PC-9 (cell line): ENCODE measurements at regions not wholly inside any gene's neighbourhood (a gene's known extent, or its start where the extent isn't known, plus 50 kb on each side); places are given as distances from the start of the nearest gene placed in this dataset.

Experiments used
- BruUV-seq: library from RNA; stranded (reverse); fragments of 400-500 nt; replicated peaks from 2 replicates; lab custom pipeline; 2021; lab: Mats Ljungman, UMichigan
- CTCF ChIA-PET: fragments of 300-600 bp; sonication (Branson Sonifier 250); formaldehyde crosslinking; loops from one replicate; lab custom pipeline; 2022; ENCODE audit warnings: antibody characterized with exemption; lab: Charles Lee
- POLR2A ChIA-PET: fragments of 300-600 bp; sonication (Branson Sonifier 250); formaldehyde crosslinking; loops from one replicate; lab custom pipeline; 2022; ENCODE audit warnings: antibody characterized with exemption; ENCODE audit not compliant: unreplicated experiment; lab: Charles Lee
- DNase-seq, 2 experiments: peaks; one replicate each; pipeline versions ENCODE4 v3.0.0 to v3.0.0-alpha.2; 2015 to 2022; ENCODE audit warnings: mixed read lengths in 1 of 2
- H2AFZ ChIP-seq: fragments of 200-600 bp; sonication (generic); 2 replicates; pipeline ENCODE4 v1.8.1; 2017; ENCODE audit warnings: antibody characterized with exemption
- H3F3A ChIP-seq: fragments of 200-600 bp; sonication (generic); 2 replicates; pipeline ENCODE4 v1.8.1; 2017; ENCODE audit warnings: antibody characterized with exemption, mild to moderate bottlenecking, low read depth; ENCODE audit not compliant: insufficient read depth
- H3K27ac ChIP-seq: fragments of 200-600 bp; sonication (generic); 2 replicates; pipeline ENCODE4 v1.6.1; 2016; ENCODE audit warnings: mixed run types
- H3K27me3 ChIP-seq: fragments of 200-600 bp; sonication (generic); 2 replicates; pipeline ENCODE4 v1.6.1; 2016; ENCODE audit warnings: low read depth, mixed run types; ENCODE audit not compliant: insufficient read depth
- H3K36me3 ChIP-seq: fragments of 200-600 bp; sonication (generic); 2 replicates; pipeline ENCODE4 v1.6.1; 2016; ENCODE audit warnings: low read depth, mixed run types
- H3K4me1 ChIP-seq: fragments of 200-600 bp; sonication (generic); replicated peaks from 2 replicates; pipeline ENCODE4 v1.6.1; 2016; ENCODE audit warnings: mixed run types; ENCODE audit not compliant: insufficient read depth
- H3K4me2 ChIP-seq: fragments of 200-600 bp; sonication (generic); 2 replicates; pipeline ENCODE4 v1.6.1; 2017; ENCODE audit warnings: mixed run types
- H3K4me3 ChIP-seq: fragments of 200-600 bp; sonication (generic); 2 replicates; pipeline ENCODE4 v1.6.1; 2016; ENCODE audit warnings: mixed run types
- H3K79me2 ChIP-seq: fragments of 200-600 bp; sonication (generic); 2 replicates; pipeline ENCODE4 v1.6.1; 2017; ENCODE audit warnings: low read depth, mixed run types
- H3K9me2 ChIP-seq: fragments of 200-600 bp; sonication (generic); 2 replicates; pipeline ENCODE4 v1.8.1; 2017; ENCODE audit warnings: mild to moderate bottlenecking; ENCODE audit not compliant: insufficient read depth
- H3K9me3 ChIP-seq: fragments of 200-600 bp; sonication (generic); 2 replicates; pipeline ENCODE4 v1.8.1; 2016; ENCODE audit warnings: low read depth; ENCODE audit not compliant: insufficient read depth
- H4K20me1 ChIP-seq: fragments of 200-600 bp; sonication (generic); 2 replicates; pipeline ENCODE4 v1.8.1; 2017; ENCODE audit not compliant: insufficient read depth
- CTCF ChIP-seq: fragments of 200-600 bp; sonication (generic); conservative IDR thresholded peaks from 2 replicates; pipeline ENCODE4 v1.6.1; 2017; ENCODE audit warnings: mixed run types, antibody characterized with exemption, mild to moderate bottlenecking, moderate library complexity
- EZH2 ChIP-seq: fragments of 200-600 bp; sonication (generic); IDR thresholded peaks from 2 replicates; pipeline ENCODE4 v1.8.0; 2017; ENCODE audit warnings: antibody characterized with exemption, low read depth
- intact Hi-C: fragments of 100-400 bp; cut with micrococcal nuclease; formaldehyde crosslinking; loops from one replicate; pipeline ENCODE4 v1.10.0; 2022; ENCODE audit not compliant: unreplicated experiment

DNA sequence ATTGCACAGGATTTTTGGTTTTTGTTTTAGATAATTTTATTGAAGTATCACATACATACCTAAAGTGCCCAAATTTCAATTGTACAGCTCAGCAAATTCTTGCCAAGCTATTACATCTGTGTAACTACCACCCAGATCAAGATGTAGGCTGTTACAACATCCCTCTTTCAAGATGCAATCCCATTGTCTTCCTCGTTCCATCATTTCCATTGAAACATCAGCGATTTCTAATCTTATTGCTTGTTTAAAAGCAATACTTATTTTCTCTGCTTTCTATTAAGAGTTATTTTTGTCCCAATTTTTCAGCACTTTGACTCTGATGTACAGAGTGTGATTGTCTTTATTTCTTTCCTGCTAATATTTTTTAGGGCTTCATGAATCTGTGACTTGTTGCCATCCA is 372.8 kb upstream of the SHH start:
- POLR2A ChIA-PET, result no interaction called here
- BruUV-seq, result no TSS peak

DNA sequence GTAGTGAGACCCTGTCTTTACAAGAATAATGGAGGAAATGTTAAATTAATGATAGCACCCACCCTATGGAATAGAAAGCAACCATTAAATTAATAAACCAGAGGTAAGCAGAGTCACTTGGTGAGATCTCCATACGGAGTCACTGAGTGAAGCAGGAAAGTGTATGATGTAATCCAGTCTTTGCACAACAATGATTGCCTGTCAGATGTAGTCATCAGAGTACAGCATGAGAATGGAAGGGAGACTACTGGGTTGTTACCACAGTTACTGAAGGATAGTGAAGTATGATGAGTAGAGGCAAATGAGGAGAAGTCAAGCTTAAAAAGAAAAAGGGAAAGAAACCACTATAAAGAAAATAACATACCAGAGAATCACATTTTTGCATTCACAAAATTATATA is 371.9 kb upstream of the SHH start:
- no peaks in the 10 kb centered on the region for H3F3A ChIP-seq
- H2AFZ ChIP-seq, result no peak overlapping the region
- H3K4me2 ChIP-seq, result no peak overlapping the region
- intact Hi-C loops, result no loop called here
- no peaks in the 10 kb centered on the region for H3K36me3 ChIP-seq
- H3K4me3 ChIP-seq, result no peak overlapping the region
- TF ChIP-seq EZH2 (no peak), CTCF (no peak)
- H4K20me1 ChIP-seq, result no peaks in the 10 kb centered on the region
- ChIA-PET CTCF (no interaction called here), POLR2A (no interaction called here)
- BruUV-seq, result no TSS peak
- DNase-seq, result no peak
- H3K9me2 ChIP-seq, result no peaks in the 10 kb centered on the region
- no peaks in the 10 kb centered on the region for H3K4me1 ChIP-seq
- no peak overlapping the region for H3K27ac ChIP-seq
- H3K27me3 ChIP-seq, result peaks cover 70% of the 10 kb centered on the region
- no peaks in the 10 kb centered on the region for H3K79me2 ChIP-seq
- H3K9me3 ChIP-seq, result no peaks in the 10 kb centered on the region

More for the DNA sequence above, 372.8 kb upstream of the SHH start:
- Histone ChIP-seq H4K20me1 (no peaks in the 10 kb centered on the region), H3K4me2 (no peak overlapping the region), H3F3A (no peaks in the 10 kb centered on the region), H2AFZ (no peak overlapping the region), H3K27ac (no peak overlapping the region), H3K36me3 (no peaks in the 10 kb centered on the region), H3K79me2 (no peaks in the 10 kb centered on the region), H3K4me3 (no peak overlapping the region), H3K27me3 (peaks cover 69% of the 10 kb centered on the region), H3K9me2 (no peaks in the 10 kb centered on the region), H3K4me1 (no peaks in the 10 kb centered on the region), H3K9me3 (no peaks in the 10 kb centered on the region)
- no peak for DNase-seq
- TF ChIP-seq CTCF (no peak), EZH2 (no peak)
- intact Hi-C loops, result no loop called here
- CTCF ChIA-PET, result no interaction called here

DNA sequence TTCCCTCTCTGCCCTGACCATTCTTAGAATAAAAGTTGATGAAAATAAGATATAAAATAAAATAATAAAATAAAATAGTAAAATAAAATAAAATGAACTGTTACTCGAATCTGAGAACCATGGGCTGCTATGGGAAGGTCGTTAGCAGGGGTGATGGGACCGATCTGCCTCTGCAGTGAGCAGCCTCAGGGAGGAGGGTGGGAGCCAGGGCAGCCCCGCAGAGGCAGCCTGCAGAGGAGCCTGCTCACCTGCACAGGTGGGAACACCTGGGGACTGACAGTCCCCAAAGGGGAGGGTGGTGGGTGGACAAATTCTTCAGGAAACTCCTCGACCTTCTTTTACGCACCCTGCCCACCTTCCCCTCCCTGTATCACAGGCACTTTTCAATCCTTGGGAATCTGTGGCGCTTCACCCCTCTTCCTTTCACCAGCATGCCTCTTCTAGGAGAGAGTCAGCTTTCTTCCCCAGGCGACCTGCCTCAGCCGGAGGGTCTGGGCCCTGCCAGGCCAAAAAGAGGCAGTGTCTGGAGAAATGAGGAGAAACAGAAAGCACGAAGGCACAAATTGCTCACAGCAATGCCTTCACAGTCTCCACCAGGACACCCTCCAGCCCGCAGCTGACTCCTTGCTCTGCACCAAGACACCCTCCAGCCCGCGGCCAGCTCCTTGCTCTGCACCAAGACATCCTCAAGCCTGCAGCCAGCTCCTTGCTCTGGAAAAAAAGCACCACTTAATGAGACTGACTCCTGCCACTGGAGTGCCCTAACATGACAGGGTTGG is 368.4 kb upstream of the SHH start:
- no peaks in the 10 kb centered on the region for H3K4me1 ChIP-seq
- TF ChIP-seq CTCF, result no peak
- no peak for TF ChIP-seq EZH2
- CTCF ChIA-PET, result no interaction called here
- POLR2A ChIA-PET, result no interaction called here
- H3K27me3 ChIP-seq, result peaks cover 74% of the 10 kb centered on the region
- H4K20me1 ChIP-seq, result no peaks in the 10 kb centered on the region
- no peaks in the 10 kb centered on the region for H3K9me2 ChIP-seq
- no peaks in the 10 kb centered on the region for H3F3A ChIP-seq
- H3K27ac ChIP-seq, result no peak overlapping the region
- no peaks in the 10 kb centered on the region for H3K79me2 ChIP-seq
- no peak overlapping the region for H2AFZ ChIP-seq
- no TSS peak for BruUV-seq
- intact Hi-C loops, result no loop called here
- no peak overlapping the region for H3K4me2 ChIP-seq
- no peaks in the 10 kb centered on the region for H3K36me3 ChIP-seq
- no peaks in the 10 kb centered on the region for H3K9me3 ChIP-seq
- no peak overlapping the region for H3K4me3 ChIP-seq
- DNase-seq, result no peak
